HCT116 (cell line): ENCODE measurements at regions not wholly inside any gene's neighbourhood (a gene's known extent, or its start where the extent isn't known, plus 50 kb on each side); places are given as distances from the start of the nearest gene placed in this dataset.

Source experiments
- ATAC-seq: fragments of 200-7000 bp; cut with Tn5 transposase; 2 replicates; pipeline ENCODE4 v1.9.1; 2020; ENCODE audit warnings: mild to moderate bottlenecking, moderate library complexity
- BruUV-seq: library from RNA; stranded (reverse); fragments of 400-500 nt; replicated peaks from 2 replicates; lab custom pipeline; 2021; lab: Mats Ljungman, UMichigan
- CTCF ChIA-PET: fragments of 300-600 bp; sonication (Branson Sonifier 250); formaldehyde crosslinking; loops from one replicate; lab custom pipeline; 2021; ENCODE audit warnings: antibody characterized with exemption; lab: Charles Lee
- POLR2A ChIA-PET: fragments of 300-600, 350-600 bp; sonication (Branson Sonifier 250); formaldehyde crosslinking; loops from one replicate; lab custom pipeline; 2021; ENCODE audit warnings: antibody characterized with exemption; lab: Charles Lee
- RAD21 ChIA-PET, 2 experiments: fragments of 300-600 bp; sonication (Branson Sonifier 250); formaldehyde crosslinking; loops; one replicate each; lab custom pipeline; 2023; ENCODE audit warnings: low total read pairs in 2 of 2; ENCODE audit not compliant: uncharacterized antibody in 2 of 2, unreplicated experiment in 2 of 2, low non-redundant PET in 1 of 2; lab: Charles Lee
- DNase-seq: peaks from one replicate; pipeline ENCODE4 v3.0.0-alpha.2; 2010; ENCODE audit warnings: low read depth, low spot score
- H2AFZ ChIP-seq: fragments of 200-600 bp; shearing (Covaris generic), sonication (generic); 2 replicates; pipeline ENCODE4 v1.6.1; 2017; ENCODE audit warnings: low read depth, mixed run types, mixed read lengths, antibody characterized with exemption, low read length; ENCODE audit not compliant: poor library complexity, severe bottlenecking
- H3K27ac ChIP-seq: 2 replicates; pipeline ENCODE4 v1.5.1; 2012; ENCODE audit warnings: low read depth, low read length
- H3K27me3 ChIP-seq: fragments of 200-600 bp; sonication (generic); 2 replicates; pipeline ENCODE4 v1.6.1; 2016; ENCODE audit warnings: mixed run types, low read length, mixed read lengths; ENCODE audit not compliant: insufficient read depth
- H3K36me3 ChIP-seq, 2 experiments: fragments of 200-500 bp in 1 of 2; fragments of 200-600 bp in 1 of 2; sonication (Bioruptor generic) in 1 of 2; sonication (generic) in 1 of 2; 2 replicates each; pipeline versions ENCODE4 v1.5.1 to v1.6.1; 2014 to 2016; ENCODE audit warnings: low read length in 2 of 2, inconsistent platforms in 1 of 2, mixed read lengths in 1 of 2, mixed run types in 1 of 2; ENCODE audit not compliant: insufficient read depth in 2 of 2, control insufficient read depth in 1 of 2
- H3K4me1 ChIP-seq, 2 experiments: fragments of 200-600 bp in 1 of 2; sonication (generic) in 1 of 2; 2 replicates each; pipeline versions ENCODE4 v1.5.1 to v1.6.1; 2012 to 2017; ENCODE audit warnings: low read length in 2 of 2, inconsistent platforms in 1 of 2, mild to moderate bottlenecking in 1 of 2, mixed read lengths in 1 of 2, mixed run types in 1 of 2, moderate library complexity in 1 of 2; ENCODE audit not compliant: insufficient read depth in 2 of 2, control insufficient read depth in 1 of 2
- H3K4me2 ChIP-seq: fragments of 200-600 bp; sonication (generic); 2 replicates; pipeline ENCODE4 v1.6.1; 2017; ENCODE audit warnings: mixed run types, low read length, mixed read lengths
- H3K4me3 ChIP-seq, 2 experiments: fragments of 200-600 bp in 1 of 2; sonication (generic) in 1 of 2; replicated peaks in 1 of 2; 2 replicates each; pipeline ENCODE4 v1.5.1; 2011 to 2016; ENCODE audit warnings: low read length in 2 of 2, control low read depth in 1 of 2, low read depth in 1 of 2, mild to moderate bottlenecking in 1 of 2, mixed read lengths in 1 of 2, mixed run types in 1 of 2
- H3K79me2 ChIP-seq: fragments of 200-600 bp; sonication (generic); 2 replicates; pipeline ENCODE4 v1.6.1; 2017; ENCODE audit warnings: mild to moderate bottlenecking, mixed run types, low read length, moderate library complexity, mixed read lengths; ENCODE audit not compliant: insufficient read depth
- H3K9ac ChIP-seq: fragments of 200-600 bp; sonication (generic); 2 replicates; pipeline ENCODE4 v1.6.1; 2016; ENCODE audit warnings: low read length, mixed read lengths
- H3K9me2 ChIP-seq: fragments of 200-600 bp; sonication (generic), shearing (Covaris generic); 2 replicates; pipeline ENCODE4 v1.6.1; 2017; ENCODE audit warnings: mixed run types, mild to moderate bottlenecking, moderate library complexity; ENCODE audit not compliant: insufficient read depth
- H3K9me3 ChIP-seq, 2 experiments: fragments of 200-500 bp in 1 of 2; fragments of 200-600 bp in 1 of 2; sonication (Bioruptor generic) in 1 of 2; sonication (generic) in 1 of 2; 2 replicates each; pipeline ENCODE4 v1.6.1; 2014 to 2017; ENCODE audit warnings: low read length in 2 of 2, mixed read lengths in 2 of 2, inconsistent platforms in 1 of 2, low read depth in 1 of 2, mild to moderate bottlenecking in 1 of 2, mixed run types in 1 of 2, moderate library complexity in 1 of 2; ENCODE audit not compliant: control insufficient read depth in 1 of 2, insufficient read depth in 1 of 2
- H4K20me1 ChIP-seq: fragments of 200-600 bp; sonication (generic), shearing (Covaris generic); 2 replicates; pipeline ENCODE4 v1.6.1; 2017; ENCODE audit warnings: mixed run types, mild to moderate bottlenecking, moderate library complexity; ENCODE audit not compliant: insufficient read depth
- EZH2phosphoT487 ChIP-seq: fragments of 200-600 bp; IDR thresholded peaks from 2 replicates; pipeline ENCODE4 v1.6.1; 2018; ENCODE audit warnings: antibody characterized with exemption, borderline replicate concordance
- FOSL1 ChIP-seq: IDR thresholded peaks from 2 replicates; pipeline ENCODE4 v1.6.1; 2012; ENCODE audit warnings: low read depth
- ZNF274 ChIP-seq: fragments of 200-500 bp; sonication (Bioruptor generic); IDR thresholded peaks from 2 replicates; pipeline ENCODE4 v1.6.1; 2014; ENCODE audit warnings: mild to moderate bottlenecking, low read depth, low read length, inconsistent platforms
- intact Hi-C: fragments of 100-400 bp; cut with micrococcal nuclease; formaldehyde crosslinking; loops from 2 replicates; pipeline ENCODE4 v1.10.0; 2022
- TF ChIP-seq, protein P1 (sequence below): IDR thresholded peaks from 2 replicates; pipeline ENCODE4 v1.6.1; 2011; ENCODE audit warnings: mild to moderate bottlenecking, low read length, moderate library complexity; ENCODE audit not compliant: insufficient replicate concordance; ENCODE audit errors: extremely low read depth

DNA sequence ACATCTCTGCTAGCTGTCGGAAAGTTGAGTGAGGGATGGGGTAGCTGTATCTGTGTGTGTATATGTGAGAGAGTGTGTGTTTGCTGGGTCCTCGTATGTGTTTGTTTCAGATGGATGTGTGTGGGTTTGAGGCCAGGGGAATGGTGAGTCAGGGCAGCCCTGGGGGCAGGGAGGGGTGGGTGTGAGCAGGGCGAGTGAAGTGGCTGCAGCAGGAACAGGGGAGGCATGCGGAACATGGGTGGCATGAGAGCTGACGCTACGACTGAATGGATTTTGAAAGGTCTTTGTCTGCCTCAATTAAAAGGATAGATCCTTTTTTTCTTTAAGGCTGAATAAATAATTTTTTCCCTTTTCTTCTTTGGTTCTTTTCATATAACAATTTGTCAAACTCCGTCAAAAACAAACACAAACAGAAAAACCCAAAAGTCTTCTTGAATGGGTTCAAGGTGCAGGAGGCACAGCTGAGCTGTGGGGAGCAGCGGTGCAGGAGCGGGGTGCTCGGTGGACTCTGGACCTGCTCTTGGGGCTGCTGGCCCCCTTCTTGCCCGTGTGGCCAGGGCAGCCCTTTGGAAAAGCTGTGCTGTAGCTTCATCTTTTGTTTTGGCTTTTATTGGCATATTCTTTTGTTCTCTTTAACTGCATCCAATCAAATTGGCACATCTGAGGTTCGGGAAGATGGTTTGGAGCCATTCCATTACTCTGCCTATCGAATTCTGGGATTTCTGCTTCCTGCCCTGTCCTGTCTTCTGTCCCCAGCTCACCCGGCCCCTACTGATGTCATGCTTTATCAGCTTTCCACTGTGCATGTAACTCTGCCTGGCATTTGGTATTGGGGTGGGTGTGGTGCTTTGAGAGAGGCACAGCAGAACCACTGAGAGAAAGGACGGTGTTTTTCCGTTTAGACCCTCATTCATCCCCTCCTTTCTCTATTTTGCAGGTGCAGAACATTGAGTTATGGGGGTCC is 80.1 kb downstream of the ADAMTS15 start:
- Histone ChIP-seq H3K79me2 (no peaks in the 10 kb centered on the region), H4K20me1 (no peaks in the 10 kb centered on the region), H3K9me3 (no peaks in the 10 kb centered on the region), H3K9ac (no peak overlapping the region), H3K4me2 (no peak overlapping the region), H3K4me3 (no peak overlapping the region), H3K4me1 (no peaks in the 10 kb centered on the region), H3K27ac (no peak overlapping the region), H2AFZ (no peak overlapping the region), H3K27me3 (peaks cover 4% of the 10 kb centered on the region; the same call in 1 of the 2 replicates), H3K36me3 (no peaks in the 10 kb centered on the region), H3K9me2 (no peaks in the 10 kb centered on the region)
- intact Hi-C loops, result no loop called here
- CTCF ChIA-PET, result no interaction called here
- POLR2A ChIA-PET, result no interaction called here
- TF ChIP-seq, protein P1, sequence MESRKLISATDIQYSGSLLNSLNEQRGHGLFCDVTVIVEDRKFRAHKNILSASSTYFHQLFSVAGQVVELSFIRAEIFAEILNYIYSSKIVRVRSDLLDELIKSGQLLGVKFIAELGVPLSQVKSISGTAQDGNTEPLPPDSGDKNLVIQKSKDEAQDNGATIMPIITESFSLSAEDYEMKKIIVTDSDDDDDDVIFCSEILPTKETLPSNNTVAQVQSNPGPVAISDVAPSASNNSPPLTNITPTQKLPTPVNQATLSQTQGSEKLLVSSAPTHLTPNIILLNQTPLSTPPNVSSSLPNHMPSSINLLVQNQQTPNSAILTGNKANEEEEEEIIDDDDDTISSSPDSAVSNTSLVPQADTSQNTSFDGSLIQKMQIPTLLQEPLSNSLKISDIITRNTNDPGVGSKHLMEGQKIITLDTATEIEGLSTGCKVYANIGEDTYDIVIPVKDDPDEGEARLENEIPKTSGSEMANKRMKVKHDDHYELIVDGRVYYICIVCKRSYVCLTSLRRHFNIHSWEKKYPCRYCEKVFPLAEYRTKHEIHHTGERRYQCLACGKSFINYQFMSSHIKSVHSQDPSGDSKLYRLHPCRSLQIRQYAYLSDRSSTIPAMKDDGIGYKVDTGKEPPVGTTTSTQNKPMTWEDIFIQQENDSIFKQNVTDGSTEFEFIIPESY, result no peak
- no peak for TF ChIP-seq EZH2phosphoT487
- RAD21 ChIA-PET, result no interaction called here
- no peak for ATAC-seq
- DNase-seq, result no peak
- BruUV-seq, result no TSS peak

DNA sequence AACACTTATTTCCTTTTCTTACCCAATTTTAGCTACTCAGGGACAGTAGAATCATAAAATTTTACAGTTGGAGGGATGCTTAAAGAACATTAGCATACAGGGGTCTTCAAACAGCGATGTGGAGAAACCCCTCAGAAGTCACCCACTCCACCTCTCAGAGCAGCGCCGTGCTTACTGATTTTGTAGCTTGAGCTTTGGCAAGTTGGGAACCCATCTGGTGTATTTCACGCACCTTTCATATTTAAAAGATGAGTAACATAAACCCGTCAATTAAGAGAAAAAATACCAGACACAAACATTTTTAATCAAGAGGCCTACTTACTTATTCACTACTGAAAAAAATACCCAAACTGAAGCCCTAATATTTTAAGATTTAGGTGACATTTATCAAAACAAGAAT is 80.9 kb downstream of the ADAMTS15 start:
- DNase-seq (no peak), ATAC-seq (no peak)
- Histone ChIP-seq H3K9me3 (no peaks in the 10 kb centered on the region), H3K9ac (no peak overlapping the region), H3K4me2 (no peak overlapping the region), H3K4me1 (no peaks in the 10 kb centered on the region), H4K20me1 (no peaks in the 10 kb centered on the region), H3K79me2 (no peaks in the 10 kb centered on the region), H2AFZ (no peak overlapping the region), H3K27me3 (peaks cover 12% of the 10 kb centered on the region; the same call in 1 of the 2 replicates), H3K4me3 (no peak overlapping the region), H3K9me2 (no peaks in the 10 kb centered on the region), H3K36me3 (no peaks in the 10 kb centered on the region), H3K27ac (no peak overlapping the region)
- TF ChIP-seq ZNF274 (no peak), FOSL1 (no peak)
- CTCF ChIA-PET, result no interaction called here
- BruUV-seq, result no TSS peak
- intact Hi-C loops, result no loop called here
- RAD21 ChIA-PET, result no interaction called here
- POLR2A ChIA-PET, result no interaction called here
